HUES6 (cell line): ENCODE measurements at regions not wholly inside any gene's neighbourhood (a gene's known extent, or its start where the extent isn't known, plus 50 kb on each side); places are given as distances from the start of the nearest gene placed in this dataset.

Source experiments
- H3K27ac ChIP-seq: 2 replicates; pipeline ENCODE4 v1.7.0; 2013; ENCODE audit warnings: low read depth, mild to moderate bottlenecking, low read length, inconsistent platforms
- H3K27me3 ChIP-seq: 2 replicates; pipeline ENCODE4 v1.6.1; 2013; ENCODE audit warnings: low read length; ENCODE audit not compliant: control insufficient read depth, insufficient read depth
- H3K36me3 ChIP-seq: 2 replicates; pipeline ENCODE4 v1.6.1; 2013; ENCODE audit warnings: low read length; ENCODE audit not compliant: control insufficient read depth, insufficient read depth
- H3K4me1 ChIP-seq: 2 replicates; pipeline ENCODE4 v1.6.1; 2013; ENCODE audit warnings: low read length; ENCODE audit not compliant: control insufficient read depth, insufficient read depth
- H3K4me3 ChIP-seq: 2 replicates; pipeline ENCODE4 v1.5.1; 2013; ENCODE audit warnings: low read depth, low read length
- H3K9ac ChIP-seq: one replicate; pipeline ENCODE4 v1.6.1; 2013; ENCODE audit warnings: mild to moderate bottlenecking, low read length
- H3K9me3 ChIP-seq: 2 replicates; pipeline ENCODE4 v1.6.1; 2013; ENCODE audit warnings: low read depth, low read length; ENCODE audit not compliant: control insufficient read depth, insufficient read depth

DNA sequence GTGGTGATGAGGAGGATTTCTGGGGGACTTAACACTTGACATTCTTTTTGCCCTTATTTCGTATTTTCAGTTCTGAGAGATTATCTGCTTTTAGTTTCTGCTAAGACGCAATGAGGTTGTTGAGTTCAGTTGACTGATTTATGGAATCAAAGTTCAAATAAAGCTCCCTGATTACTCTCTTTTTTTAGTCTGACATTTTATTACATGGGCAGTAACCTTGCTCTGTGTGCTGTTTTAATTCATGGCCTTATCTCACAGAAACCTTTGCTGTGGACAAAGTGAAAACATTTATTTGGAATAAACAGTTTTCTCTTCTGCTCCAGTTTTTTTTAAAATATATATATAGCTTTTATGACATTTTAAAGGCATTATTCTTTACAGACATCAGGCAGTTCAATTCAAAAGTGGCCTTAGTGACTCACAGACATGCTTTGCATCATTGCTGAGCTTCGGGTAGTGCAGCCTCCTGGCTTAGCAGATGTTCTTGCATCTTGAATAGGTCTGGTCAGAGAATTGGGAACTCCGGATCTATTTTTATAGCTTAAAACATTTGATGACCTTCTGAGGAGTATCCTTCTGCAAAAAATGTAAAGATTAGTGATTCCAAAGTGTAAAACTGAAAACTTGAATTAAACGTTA lies 162.9 kb downstream of the FAM170A start:
- H3K4me3 ChIP-seq, result no peak overlapping the region

DNA sequence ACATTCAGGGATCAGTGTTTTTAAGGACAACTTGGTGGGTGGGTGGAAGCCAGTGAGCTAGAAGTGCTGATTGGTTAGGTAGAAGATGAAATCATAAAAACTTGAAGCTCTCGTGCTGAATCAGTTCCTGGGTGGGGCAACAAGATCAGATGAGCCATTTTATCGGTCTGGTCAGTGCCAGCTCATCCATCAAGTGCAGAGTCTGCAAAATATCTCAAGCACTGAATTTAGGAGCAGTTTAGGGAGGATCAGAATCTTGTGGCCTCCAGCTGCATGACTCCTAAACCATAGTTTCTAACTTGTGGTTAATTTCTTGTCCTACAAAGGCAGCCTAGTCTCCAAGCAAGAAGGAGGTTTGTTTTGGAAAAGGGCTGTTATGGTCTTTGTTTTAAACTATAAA lies 166.4 kb downstream of the FAM170A start:
- H3K27me3 ChIP-seq, result no peaks in the 10 kb centered on the region
- no peaks in the 10 kb centered on the region for H3K9me3 ChIP-seq
- no peak overlapping the region for H3K9ac ChIP-seq
- no peak overlapping the region for H3K27ac ChIP-seq
- no peaks in the 10 kb centered on the region for H3K36me3 ChIP-seq
- no peak overlapping the region for H3K4me3 ChIP-seq
- no peaks in the 10 kb centered on the region for H3K4me1 ChIP-seq

More for the DNA sequence above, 162.9 kb downstream of the FAM170A start:
- Histone ChIP-seq H3K9ac (no peak overlapping the region), H3K4me1 (no peaks in the 10 kb centered on the region; the same call in 1 of the 2 replicates), H3K27me3 (no peaks in the 10 kb centered on the region), H3K9me3 (no peaks in the 10 kb centered on the region), H3K27ac (no peak overlapping the region), H3K36me3 (no peaks in the 10 kb centered on the region)

DNA sequence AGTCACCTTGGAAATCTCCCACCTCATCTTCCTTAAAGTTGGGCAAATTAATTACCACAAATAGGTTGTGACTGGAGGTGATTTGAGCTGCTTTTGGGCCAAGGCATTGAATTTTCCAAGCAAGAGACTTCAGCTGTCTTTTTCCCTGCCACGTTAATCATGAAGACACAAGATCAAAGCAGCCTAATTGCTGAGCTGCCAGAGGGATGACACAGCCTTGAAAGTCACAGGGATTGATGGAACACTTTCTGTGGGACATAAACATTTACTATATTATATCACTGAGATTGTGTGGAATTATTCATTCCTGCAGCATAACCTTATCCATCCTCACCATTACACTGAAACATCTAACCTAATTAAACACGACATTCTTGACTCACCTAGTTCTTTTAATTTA lies 172.2 kb downstream of the FAM170A start:
- H3K4me1 ChIP-seq, result no peaks in the 10 kb centered on the region
- no peak overlapping the region for H3K27ac ChIP-seq
- H3K9me3 ChIP-seq, result no peaks in the 10 kb centered on the region
- no peaks in the 10 kb centered on the region for H3K27me3 ChIP-seq
- H3K9ac ChIP-seq, result no peak overlapping the region
- H3K4me3 ChIP-seq, result no peak overlapping the region
- H3K36me3 ChIP-seq, result no peaks in the 10 kb centered on the region

DNA sequence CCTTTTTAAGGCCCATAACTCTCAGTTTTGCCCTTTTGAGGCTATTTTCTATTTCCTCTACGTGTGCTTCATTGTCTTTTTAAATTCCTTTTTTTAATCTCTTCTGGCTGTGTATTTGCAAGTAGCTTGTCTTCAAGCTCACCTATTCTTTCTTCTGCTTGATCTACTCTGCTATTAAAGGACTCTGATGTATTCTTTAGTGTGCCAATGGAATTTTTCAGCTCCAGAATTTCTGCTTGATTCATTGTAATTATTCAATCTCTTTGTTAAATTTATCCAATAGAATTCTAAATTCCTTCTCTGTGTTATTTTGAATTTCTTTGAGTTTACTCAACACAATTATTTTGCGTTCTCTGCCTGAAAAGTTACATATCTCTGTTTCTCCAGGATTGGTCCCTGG lies 178.7 kb downstream of the FAM170A start:
- peaks cover 10% of the 10 kb centered on the region; the same call in 1 of the 2 replicates for H3K4me1 ChIP-seq
- no peaks in the 10 kb centered on the region for H3K27me3 ChIP-seq
- no peaks in the 10 kb centered on the region for H3K9me3 ChIP-seq
- no peaks in the 10 kb centered on the region for H3K36me3 ChIP-seq
- H3K27ac ChIP-seq, result no peak overlapping the region
- H3K9ac ChIP-seq, result no peak overlapping the region
- no peak overlapping the region for H3K4me3 ChIP-seq

DNA sequence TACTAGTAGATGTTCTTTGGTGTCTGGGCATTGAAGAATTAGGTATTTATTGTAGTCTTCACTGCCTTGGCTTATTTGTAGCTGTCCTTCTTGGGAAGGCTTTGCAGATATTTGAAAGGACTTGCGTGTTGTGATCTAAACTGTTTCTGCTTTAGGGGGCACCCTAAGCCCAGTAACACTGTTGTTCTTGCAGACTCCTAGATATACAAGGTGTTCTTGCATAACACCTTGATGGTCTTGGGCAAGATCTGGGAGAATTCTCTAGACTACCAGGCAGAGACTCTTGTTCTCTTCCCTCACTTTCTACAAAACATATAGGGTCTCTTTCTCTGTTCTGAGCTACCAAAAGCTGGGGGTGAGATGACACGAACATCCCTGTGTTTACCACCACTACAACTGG lies 179.1 kb downstream of the FAM170A start:
- Histone ChIP-seq H3K9ac (no peak overlapping the region), H3K27me3 (no peaks in the 10 kb centered on the region), H3K4me3 (no peak overlapping the region), H3K27ac (no peak overlapping the region), H3K4me1 (peaks cover 10% of the 10 kb centered on the region; the same call in 1 of the 2 replicates), H3K9me3 (no peaks in the 10 kb centered on the region), H3K36me3 (no peaks in the 10 kb centered on the region)

DNA sequence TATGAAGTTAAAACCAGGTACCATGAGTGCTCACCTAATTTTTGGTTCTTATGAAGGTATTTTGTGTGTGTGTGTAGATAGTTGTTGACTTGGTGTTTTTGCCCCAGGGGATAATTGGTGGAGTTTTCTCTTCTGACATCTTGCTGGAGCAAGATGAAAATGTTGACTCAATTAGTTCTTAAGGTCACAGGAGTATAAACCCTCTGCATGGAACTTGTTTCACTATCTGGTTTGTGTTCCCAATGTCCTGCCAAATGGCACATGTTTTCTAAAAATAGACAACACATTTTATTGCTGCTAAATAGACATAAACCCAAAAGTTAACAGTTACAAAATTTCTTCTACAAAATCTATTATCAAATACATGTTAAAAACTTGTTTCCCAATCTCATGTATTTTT lies 180.9 kb downstream of the FAM170A start:
- no peaks in the 10 kb centered on the region for H3K9me3 ChIP-seq

DNA sequence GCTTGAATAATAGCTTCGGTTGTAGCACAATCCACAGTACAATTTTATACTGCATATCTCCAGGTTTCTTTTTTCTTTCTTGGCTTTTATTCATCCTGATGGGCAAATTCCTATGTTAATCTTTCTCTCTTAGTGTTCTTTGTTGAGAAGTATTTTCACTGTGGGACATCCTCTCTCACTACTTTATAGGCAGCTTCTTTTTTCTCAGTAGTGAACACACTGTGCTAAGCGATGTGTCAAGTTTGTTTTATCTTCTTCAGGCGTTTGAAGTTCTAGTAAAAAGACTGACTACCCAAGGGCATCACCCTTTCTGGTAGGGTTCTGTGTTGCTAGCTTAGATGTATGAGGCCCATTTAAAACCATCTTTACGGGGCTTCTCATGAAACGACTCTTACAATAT lies 182.1 kb downstream of the FAM170A start:
- no peak overlapping the region for H3K27ac ChIP-seq
- H3K4me1 ChIP-seq, result peaks cover 10% of the 10 kb centered on the region; the same call in 1 of the 2 replicates
- H3K36me3 ChIP-seq, result no peaks in the 10 kb centered on the region
- no peaks in the 10 kb centered on the region for H3K9me3 ChIP-seq
- no peaks in the 10 kb centered on the region for H3K27me3 ChIP-seq
- no peak overlapping the region for H3K4me3 ChIP-seq
- no peak overlapping the region for H3K9ac ChIP-seq

More for the DNA sequence above, 180.9 kb downstream of the FAM170A start:
- peaks cover 10% of the 10 kb centered on the region; the same call in 1 of the 2 replicates for H3K4me1 ChIP-seq
- H3K4me3 ChIP-seq, result no peak overlapping the region
- no peak overlapping the region for H3K27ac ChIP-seq
- H3K9ac ChIP-seq, result no peak overlapping the region
- no peaks in the 10 kb centered on the region for H3K27me3 ChIP-seq
- H3K36me3 ChIP-seq, result no peaks in the 10 kb centered on the region

DNA sequence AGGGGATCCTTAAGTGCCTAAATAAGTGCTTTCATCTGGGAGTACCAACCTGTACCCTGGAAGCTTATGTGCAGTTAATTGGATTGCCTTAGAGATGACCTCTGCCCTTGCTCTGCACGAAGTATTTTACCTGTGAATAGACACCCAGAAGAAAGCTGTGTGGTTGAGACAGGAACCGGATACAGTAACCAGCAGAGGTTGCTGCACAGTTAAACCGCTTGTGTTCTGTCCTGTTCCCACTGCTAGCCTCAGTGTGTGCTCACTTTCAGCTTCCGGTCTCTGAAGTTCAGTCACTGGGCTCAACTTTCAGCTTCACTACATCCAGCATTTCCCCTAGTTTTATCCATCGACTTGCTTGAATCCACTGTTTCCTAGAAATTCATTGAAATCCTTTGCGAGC lies 185.3 kb downstream of the FAM170A start:
- no peaks in the 10 kb centered on the region for H3K27me3 ChIP-seq
- no peak overlapping the region for H3K9ac ChIP-seq
- H3K4me1 ChIP-seq, result peaks cover 10% of the 10 kb centered on the region; the same call in 1 of the 2 replicates
- H3K36me3 ChIP-seq, result no peaks in the 10 kb centered on the region
- no peaks in the 10 kb centered on the region for H3K9me3 ChIP-seq
- H3K4me3 ChIP-seq, result no peak overlapping the region
- no peak overlapping the region for H3K27ac ChIP-seq

DNA sequence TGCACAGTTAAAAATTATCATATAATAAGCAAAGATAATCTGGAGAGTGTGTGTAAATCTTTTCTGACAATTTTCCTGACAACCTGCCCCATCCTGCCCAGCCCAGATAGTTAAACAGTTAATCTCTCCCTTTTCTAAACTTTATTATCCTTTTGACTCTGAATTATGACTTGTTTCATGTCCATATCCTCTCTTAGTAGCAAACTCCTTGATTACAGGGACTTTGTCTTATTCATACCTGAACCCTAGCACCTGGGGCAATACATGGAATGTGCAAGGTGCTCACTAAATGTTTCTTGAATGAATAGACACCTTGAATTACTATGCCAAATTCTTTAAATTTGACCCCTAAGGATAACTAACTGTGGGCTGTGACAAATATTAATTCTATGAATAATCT lies 186.7 kb downstream of the FAM170A start:
- no peaks in the 10 kb centered on the region for H3K9me3 ChIP-seq
- H3K9ac ChIP-seq, result no peak overlapping the region
- no peaks in the 10 kb centered on the region for H3K36me3 ChIP-seq
- H3K27ac ChIP-seq, result no peak overlapping the region
- H3K4me3 ChIP-seq, result no peak overlapping the region
- 0 out of 2 replicates have a peak, but pooled peaks cover 6% of the 10 kb centered on the region for H3K4me1 ChIP-seq
- H3K27me3 ChIP-seq, result no peaks in the 10 kb centered on the region

DNA sequence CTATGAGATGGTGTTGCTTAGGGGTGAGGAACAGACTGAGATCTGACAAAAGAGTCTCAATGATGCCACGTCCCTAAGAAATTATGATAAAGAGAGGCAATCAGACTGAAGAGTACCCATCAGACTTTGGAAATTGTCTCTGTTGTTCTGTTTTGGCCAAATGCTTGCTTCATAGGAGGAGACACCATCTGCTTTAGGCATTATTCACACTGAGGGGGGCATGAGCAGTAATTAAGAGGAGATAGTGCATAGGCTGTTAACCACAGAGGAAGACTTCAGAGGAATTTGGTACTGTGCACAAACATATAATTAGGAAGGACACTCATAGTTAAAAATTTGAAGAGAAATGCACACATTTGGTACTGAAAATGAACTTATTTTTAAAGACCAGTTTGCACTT lies 190.7 kb downstream of the FAM170A start:
- no peak overlapping the region for H3K9ac ChIP-seq
- no peaks in the 10 kb centered on the region for H3K9me3 ChIP-seq
- no peaks in the 10 kb centered on the region for H3K27me3 ChIP-seq
- no peak overlapping the region for H3K27ac ChIP-seq
- no peaks in the 10 kb centered on the region for H3K4me1 ChIP-seq
- no peaks in the 10 kb centered on the region for H3K36me3 ChIP-seq
- no peak overlapping the region for H3K4me3 ChIP-seq

DNA sequence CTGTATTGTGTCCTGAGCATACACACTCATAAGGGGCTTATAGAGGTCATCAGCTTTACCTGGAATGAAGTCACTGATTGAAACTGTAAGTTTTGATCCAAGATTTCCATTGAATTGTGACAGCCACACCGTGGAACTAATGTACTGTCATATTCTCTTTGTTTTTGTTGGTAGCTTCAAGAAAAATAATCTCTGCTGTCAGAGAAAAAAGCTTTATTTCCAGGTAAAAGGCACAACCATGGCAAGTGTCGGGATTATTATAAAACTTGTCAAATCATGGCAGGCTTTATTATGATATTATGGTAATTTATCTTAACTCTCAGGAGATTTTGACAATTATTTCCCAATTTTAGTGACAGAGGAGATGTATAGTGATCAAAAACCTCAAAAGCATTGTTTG lies 191.2 kb downstream of the FAM170A start:
- no peak overlapping the region for H3K4me3 ChIP-seq
- no peaks in the 10 kb centered on the region for H3K4me1 ChIP-seq
- no peaks in the 10 kb centered on the region for H3K9me3 ChIP-seq
- H3K36me3 ChIP-seq, result no peaks in the 10 kb centered on the region
- H3K9ac ChIP-seq, result no peak overlapping the region
- no peak overlapping the region for H3K27ac ChIP-seq
- H3K27me3 ChIP-seq, result no peaks in the 10 kb centered on the region
